ENCODE measurements at regions not wholly inside any gene's neighbourhood (a gene's known extent, or its start where the extent isn't known, plus 50 kb on each side); places are given as distances from the start of the nearest gene placed in this dataset.
A peak's percentile ranks its signal among the peaks of the same experiment; 100 is the strongest.

DNA sequence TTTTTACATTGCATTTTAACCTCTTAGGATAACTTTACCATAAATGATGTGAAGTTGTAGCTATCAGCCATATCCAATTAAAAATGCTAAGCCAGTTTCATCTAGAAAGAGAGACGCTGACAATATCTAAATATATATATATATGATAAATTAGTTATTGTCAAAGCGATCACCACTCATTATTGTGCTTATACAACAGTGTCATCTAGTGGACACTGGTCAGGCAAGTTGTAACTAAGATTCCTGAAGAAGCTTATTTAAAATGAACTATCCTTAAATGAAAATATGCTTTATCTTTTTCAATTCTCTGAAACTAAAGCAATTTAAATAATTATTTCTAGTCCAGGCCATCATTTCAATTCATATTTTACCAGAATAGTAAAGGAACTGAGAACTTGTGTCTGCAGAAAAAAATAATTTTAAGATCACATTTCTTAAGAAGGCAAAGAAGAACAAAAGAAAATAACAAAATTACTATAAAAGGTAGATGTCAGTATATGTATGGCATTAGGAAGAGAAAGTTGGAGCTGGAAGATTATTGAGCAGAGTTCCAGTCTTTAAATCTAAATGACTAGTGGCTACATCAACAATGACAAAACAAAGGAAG, 193.3 kb upstream of the SNX7 start:
- no peak for FAIRE-seq
- peak overlapping the region; percentile 64 for H3K4me2 ChIP-seq
- H3K4me3 ChIP-seq, result no peak overlapping the region
- peaks cover 16% of the 10 kb centered on the region; the same call in 2 of the 3 replicates for H3K4me1 ChIP-seq
- peak in 1 of 2 experiments; percentile 48; a peak in 2 of 6 replicates for ATAC-seq
- ChIA-PET POLR2A (interaction anchor here (1.2 kb wide), 1 partner anchor 194 kb away, joined by 3 read pairs; no protein-coding TSS in a partner anchor), CTCF (interaction anchor here (0.6 to 1.9 kb wide), 23 partner anchors 8 to 1995 kb away, joined by 3 to 16 read pairs (median 4); partner anchors contain the start of gene DPYD)
- peak; percentile 7 to 71 for DNase-seq (ENCODE audit: low read depth in 1 of 2, low spot score in 1 of 2)
- no peaks in the 10 kb centered on the region for H3K9me3 ChIP-seq
- 2% methylated on average over 2 of the region's 2 CpGs for WGBS (ENCODE audit: missing lambda C conversion rate)
- peak overlapping the region in 1 of 2 experiments; percentile 37; a peak in 4 of 6 replicates for H3K27ac ChIP-seq
- TF ChIP-seq, protein P1, sequence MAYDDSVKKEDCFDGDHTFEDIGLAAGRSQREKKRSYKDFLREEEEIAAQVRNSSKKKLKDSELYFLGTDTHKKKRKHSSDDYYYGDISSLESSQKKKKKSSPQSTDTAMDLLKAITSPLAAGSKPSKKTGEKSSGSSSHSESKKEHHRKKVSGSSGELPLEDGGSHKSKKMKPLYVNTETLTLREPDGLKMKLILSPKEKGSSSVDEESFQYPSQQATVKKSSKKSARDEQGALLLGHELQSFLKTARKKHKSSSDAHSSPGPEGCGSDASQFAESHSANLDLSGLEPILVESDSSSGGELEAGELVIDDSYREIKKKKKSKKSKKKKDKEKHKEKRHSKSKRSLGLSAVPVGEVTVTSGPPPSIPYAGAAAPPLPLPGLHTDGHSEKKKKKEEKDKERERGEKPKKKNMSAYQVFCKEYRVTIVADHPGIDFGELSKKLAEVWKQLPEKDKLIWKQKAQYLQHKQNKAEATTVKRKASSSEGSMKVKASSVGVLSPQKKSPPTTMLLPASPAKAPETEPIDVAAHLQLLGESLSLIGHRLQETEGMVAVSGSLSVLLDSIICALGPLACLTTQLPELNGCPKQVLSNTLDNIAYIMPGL (CRISPR knock-in tag; IDR thresholded peaks at IDR 0.05; ENCODE audit: borderline replicate concordance), result no peak
- TF ChIP-seq RAD21 (conservative IDR thresholded peaks at IDR 0.05 in 1 of 2, IDR thresholded peaks at IDR 0.05 in 1 of 2) (peak; percentile 86 to 93), FOXS1 (CRISPR knock-in tag; IDR thresholded peaks at IDR 0.05) (no peak), HOXB13 (CRISPR knock-in tag; IDR thresholded peaks at IDR 0.05; ENCODE audit: low read depth) (no peak), FOSB (CRISPR knock-in tag; IDR thresholded peaks at IDR 0.05) (no peak), MYC (IDR thresholded peaks at IDR 0.05; ENCODE audit: borderline replicate concordance, low read length) (no peak), JUN (IDR thresholded peaks at IDR 0.05) (no peak), SMC3 (IDR thresholded peaks at IDR 0.05) (peak; percentile 81), FOSL2 (IDR thresholded peaks at IDR 0.05) (no peak), FOSL2 (CRISPR knock-in tag; IDR thresholded peaks at IDR 0.05) (no peak), EHF (CRISPR knock-in tag; IDR thresholded peaks at IDR 0.05) (no peak), CHD4 (IDR thresholded peaks at IDR 0.05; ENCODE audit: borderline replicate concordance) (no peak), ZFP36 (IDR thresholded peaks at IDR 0.05; ENCODE audit: borderline replicate concordance, partially characterized antibody) (no peak), HOXB5 (CRISPR knock-in tag; IDR thresholded peaks at IDR 0.05) (peak; percentile 57; the same call in 1 of the 2 replicates), HDAC2 (IDR thresholded peaks at IDR 0.05) (no peak), NPAS2 (CRISPR knock-in tag; IDR thresholded peaks at IDR 0.05; ENCODE audit: borderline replicate concordance) (no peak), EP300 (IDR thresholded peaks at IDR 0.05) (no peak), KDM1A (IDR thresholded peaks at IDR 0.05; ENCODE audit: low read depth) (no peak), NFE2L2 (conservative IDR thresholded peaks at IDR 0.05; ENCODE audit: low read length) (no peak), NR3C1 (IDR thresholded peaks at IDR 0.05) (no peak)
- TF ChIP-seq, protein P2, sequence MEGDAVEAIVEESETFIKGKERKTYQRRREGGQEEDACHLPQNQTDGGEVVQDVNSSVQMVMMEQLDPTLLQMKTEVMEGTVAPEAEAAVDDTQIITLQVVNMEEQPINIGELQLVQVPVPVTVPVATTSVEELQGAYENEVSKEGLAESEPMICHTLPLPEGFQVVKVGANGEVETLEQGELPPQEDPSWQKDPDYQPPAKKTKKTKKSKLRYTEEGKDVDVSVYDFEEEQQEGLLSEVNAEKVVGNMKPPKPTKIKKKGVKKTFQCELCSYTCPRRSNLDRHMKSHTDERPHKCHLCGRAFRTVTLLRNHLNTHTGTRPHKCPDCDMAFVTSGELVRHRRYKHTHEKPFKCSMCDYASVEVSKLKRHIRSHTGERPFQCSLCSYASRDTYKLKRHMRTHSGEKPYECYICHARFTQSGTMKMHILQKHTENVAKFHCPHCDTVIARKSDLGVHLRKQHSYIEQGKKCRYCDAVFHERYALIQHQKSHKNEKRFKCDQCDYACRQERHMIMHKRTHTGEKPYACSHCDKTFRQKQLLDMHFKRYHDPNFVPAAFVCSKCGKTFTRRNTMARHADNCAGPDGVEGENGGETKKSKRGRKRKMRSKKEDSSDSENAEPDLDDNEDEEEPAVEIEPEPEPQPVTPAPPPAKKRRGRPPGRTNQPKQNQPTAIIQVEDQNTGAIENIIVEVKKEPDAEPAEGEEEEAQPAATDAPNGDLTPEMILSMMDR (IDR thresholded peaks at IDR 0.05), result peak; percentile 89
- TF ChIP-seq, protein P3, sequence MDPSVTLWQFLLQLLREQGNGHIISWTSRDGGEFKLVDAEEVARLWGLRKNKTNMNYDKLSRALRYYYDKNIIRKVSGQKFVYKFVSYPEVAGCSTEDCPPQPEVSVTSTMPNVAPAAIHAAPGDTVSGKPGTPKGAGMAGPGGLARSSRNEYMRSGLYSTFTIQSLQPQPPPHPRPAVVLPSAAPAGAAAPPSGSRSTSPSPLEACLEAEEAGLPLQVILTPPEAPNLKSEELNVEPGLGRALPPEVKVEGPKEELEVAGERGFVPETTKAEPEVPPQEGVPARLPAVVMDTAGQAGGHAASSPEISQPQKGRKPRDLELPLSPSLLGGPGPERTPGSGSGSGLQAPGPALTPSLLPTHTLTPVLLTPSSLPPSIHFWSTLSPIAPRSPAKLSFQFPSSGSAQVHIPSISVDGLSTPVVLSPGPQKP (IDR thresholded peaks at IDR 0.05; ENCODE audit: low read depth, low read length), result no peak
- TF ChIP-seq, protein P4, sequence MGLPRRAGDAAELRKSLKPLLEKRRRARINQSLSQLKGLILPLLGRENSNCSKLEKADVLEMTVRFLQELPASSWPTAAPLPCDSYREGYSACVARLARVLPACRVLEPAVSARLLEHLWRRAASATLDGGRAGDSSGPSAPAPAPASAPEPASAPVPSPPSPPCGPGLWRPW (IDR thresholded peaks at IDR 0.05), result no peak
- TF ChIP-seq, protein P5, sequence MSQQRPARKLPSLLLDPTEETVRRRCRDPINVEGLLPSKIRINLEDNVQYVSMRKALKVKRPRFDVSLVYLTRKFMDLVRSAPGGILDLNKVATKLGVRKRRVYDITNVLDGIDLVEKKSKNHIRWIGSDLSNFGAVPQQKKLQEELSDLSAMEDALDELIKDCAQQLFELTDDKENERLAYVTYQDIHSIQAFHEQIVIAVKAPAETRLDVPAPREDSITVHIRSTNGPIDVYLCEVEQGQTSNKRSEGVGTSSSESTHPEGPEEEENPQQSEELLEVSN (IDR thresholded peaks at IDR 0.05; ENCODE audit: borderline replicate concordance, low read depth), result no peak
- TF ChIP-seq, protein P6, sequence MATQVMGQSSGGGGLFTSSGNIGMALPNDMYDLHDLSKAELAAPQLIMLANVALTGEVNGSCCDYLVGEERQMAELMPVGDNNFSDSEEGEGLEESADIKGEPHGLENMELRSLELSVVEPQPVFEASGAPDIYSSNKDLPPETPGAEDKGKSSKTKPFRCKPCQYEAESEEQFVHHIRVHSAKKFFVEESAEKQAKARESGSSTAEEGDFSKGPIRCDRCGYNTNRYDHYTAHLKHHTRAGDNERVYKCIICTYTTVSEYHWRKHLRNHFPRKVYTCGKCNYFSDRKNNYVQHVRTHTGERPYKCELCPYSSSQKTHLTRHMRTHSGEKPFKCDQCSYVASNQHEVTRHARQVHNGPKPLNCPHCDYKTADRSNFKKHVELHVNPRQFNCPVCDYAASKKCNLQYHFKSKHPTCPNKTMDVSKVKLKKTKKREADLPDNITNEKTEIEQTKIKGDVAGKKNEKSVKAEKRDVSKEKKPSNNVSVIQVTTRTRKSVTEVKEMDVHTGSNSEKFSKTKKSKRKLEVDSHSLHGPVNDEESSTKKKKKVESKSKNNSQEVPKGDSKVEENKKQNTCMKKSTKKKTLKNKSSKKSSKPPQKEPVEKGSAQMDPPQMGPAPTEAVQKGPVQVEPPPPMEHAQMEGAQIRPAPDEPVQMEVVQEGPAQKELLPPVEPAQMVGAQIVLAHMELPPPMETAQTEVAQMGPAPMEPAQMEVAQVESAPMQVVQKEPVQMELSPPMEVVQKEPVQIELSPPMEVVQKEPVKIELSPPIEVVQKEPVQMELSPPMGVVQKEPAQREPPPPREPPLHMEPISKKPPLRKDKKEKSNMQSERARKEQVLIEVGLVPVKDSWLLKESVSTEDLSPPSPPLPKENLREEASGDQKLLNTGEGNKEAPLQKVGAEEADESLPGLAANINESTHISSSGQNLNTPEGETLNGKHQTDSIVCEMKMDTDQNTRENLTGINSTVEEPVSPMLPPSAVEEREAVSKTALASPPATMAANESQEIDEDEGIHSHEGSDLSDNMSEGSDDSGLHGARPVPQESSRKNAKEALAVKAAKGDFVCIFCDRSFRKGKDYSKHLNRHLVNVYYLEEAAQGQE (IDR thresholded peaks at IDR 0.05), result no peak
- TF ChIP-seq, protein P7, sequence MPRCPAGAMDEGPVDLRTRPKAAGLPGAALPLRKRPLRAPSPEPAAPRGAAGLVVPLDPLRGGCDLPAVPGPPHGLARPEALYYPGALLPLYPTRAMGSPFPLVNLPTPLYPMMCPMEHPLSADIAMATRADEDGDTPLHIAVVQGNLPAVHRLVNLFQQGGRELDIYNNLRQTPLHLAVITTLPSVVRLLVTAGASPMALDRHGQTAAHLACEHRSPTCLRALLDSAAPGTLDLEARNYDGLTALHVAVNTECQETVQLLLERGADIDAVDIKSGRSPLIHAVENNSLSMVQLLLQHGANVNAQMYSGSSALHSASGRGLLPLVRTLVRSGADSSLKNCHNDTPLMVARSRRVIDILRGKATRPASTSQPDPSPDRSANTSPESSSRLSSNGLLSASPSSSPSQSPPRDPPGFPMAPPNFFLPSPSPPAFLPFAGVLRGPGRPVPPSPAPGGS (IDR thresholded peaks at IDR 0.05), result no peak
- TF ChIP-seq, protein P8, sequence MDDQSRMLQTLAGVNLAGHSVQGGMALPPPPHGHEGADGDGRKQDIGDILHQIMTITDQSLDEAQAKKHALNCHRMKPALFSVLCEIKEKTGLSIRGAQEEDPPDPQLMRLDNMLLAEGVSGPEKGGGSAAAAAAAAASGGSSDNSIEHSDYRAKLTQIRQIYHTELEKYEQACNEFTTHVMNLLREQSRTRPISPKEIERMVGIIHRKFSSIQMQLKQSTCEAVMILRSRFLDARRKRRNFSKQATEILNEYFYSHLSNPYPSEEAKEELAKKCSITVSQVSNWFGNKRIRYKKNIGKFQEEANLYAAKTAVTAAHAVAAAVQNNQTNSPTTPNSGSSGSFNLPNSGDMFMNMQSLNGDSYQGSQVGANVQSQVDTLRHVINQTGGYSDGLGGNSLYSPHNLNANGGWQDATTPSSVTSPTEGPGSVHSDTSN (IDR thresholded peaks at IDR 0.05), result no peak
